ENCODE measurements at regions not wholly inside any gene's neighbourhood (a gene's known extent, or its start where the extent isn't known, plus 50 kb on each side); places are given as distances from the start of the nearest gene placed in this dataset.

- no peak for TF ChIP-seq CTCF (IDR thresholded peaks at IDR 0.05; ENCODE audit: insufficient read depth, low read depth, low read length)
- no peak overlapping the region for H3K4me3 ChIP-seq (ENCODE audit: low read depth, low read length)
- DNase-seq (ENCODE audit: low read depth), result peak; percentile 89
Observed at GRCh38 chr3:106425026-106425425, 556.2 kb upstream of the CBLB start.

- DNase-seq (ENCODE audit: low read depth), result no peak
- no peak for TF ChIP-seq CTCF (IDR thresholded peaks at IDR 0.05; ENCODE audit: insufficient read depth, low read depth, low read length)
Observed at GRCh38 chr3:106425916-106426315, 557.1 kb upstream of the CBLB start.

GRCh38 chr3:106428565-106428994, 559.8 kb upstream of the CBLB start:
- peak; percentile 97 for DNase-seq (ENCODE audit: low read depth)
- TF ChIP-seq CTCF (IDR thresholded peaks at IDR 0.05; ENCODE audit: insufficient read depth, low read depth, low read length), result no peak
- H3K4me3 ChIP-seq (ENCODE audit: low read depth, low read length), result no peak overlapping the region

More at GRCh38 chr3:106425916-106426315, 557.1 kb upstream of the CBLB start:
- no peak overlapping the region for H3K4me3 ChIP-seq (ENCODE audit: low read depth, low read length)

GRCh38 chr3:106431721-106432120, 562.9 kb upstream of the CBLB start:
- TF ChIP-seq CTCF (IDR thresholded peaks at IDR 0.05; ENCODE audit: insufficient read depth, low read depth, low read length), result no peak
- no peak for DNase-seq (ENCODE audit: low read depth)

GRCh38 chr3:106435899-106436453, 567.2 kb upstream of the CBLB start:
- no peak for TF ChIP-seq CTCF (IDR thresholded peaks at IDR 0.05; ENCODE audit: insufficient read depth, low read depth, low read length)
- H3K4me3 ChIP-seq (ENCODE audit: low read depth, low read length), result no peak overlapping the region
- DNase-seq (ENCODE audit: low read depth), result no peak

More at GRCh38 chr3:106431721-106432120, 562.9 kb upstream of the CBLB start:
- no peak overlapping the region for H3K4me3 ChIP-seq (ENCODE audit: low read depth, low read length)

- no peak overlapping the region for H3K4me3 ChIP-seq (ENCODE audit: low read depth, low read length)
- no peak for DNase-seq (ENCODE audit: low read depth)
- TF ChIP-seq CTCF (IDR thresholded peaks at IDR 0.05; ENCODE audit: insufficient read depth, low read depth, low read length), result no peak
Observed at GRCh38 chr3:106438887-106439286, 570.1 kb upstream of the CBLB start.

- no peak for DNase-seq (ENCODE audit: low read depth)
- TF ChIP-seq CTCF (IDR thresholded peaks at IDR 0.05; ENCODE audit: insufficient read depth, low read depth, low read length), result no peak
- no peak overlapping the region for H3K4me3 ChIP-seq (ENCODE audit: low read depth, low read length)
Observed at GRCh38 chr3:106440672-106441071, 571.9 kb upstream of the CBLB start.
